Heart left ventricle (tissue), 16 donors: ENCODE measurements at regions not wholly inside any gene's neighbourhood (a gene's known extent, or its start where the extent isn't known, plus 50 kb on each side); places are given as distances from the start of the nearest gene placed in this dataset.

Experiments
- ATAC-seq, 4 donors: fragments of 200-7000 bp; cut with Tn5 transposase; one replicate each; pipeline ENCODE4 v1.9.1; 2020 to 2022; ENCODE audit warnings: moderate library complexity in 4 of 4, mild to moderate bottlenecking in 3 of 4, moderate number of reproducible peaks in 1 of 4
- DNase-seq, 5 donors: peaks; one replicate each; pipeline ENCODE4 v3.0.0-alpha.2; 2020
- H3K27ac ChIP-seq, 12 donors: fragments of 200-600 bp; sonication (generic) in 4 of 12; one replicate each; pipeline versions ENCODE4 v1.5.0 to v1.8.0; 2016 to 2022; ENCODE audit warnings: mild to moderate bottlenecking in 2 of 12
- H3K27me3 ChIP-seq, 9 donors: fragments of 200-600 bp; sonication (generic) in 2 of 9; one replicate each; pipeline versions ENCODE4 v1.5.1 to v1.8.0; 2016 to 2022; ENCODE audit warnings: mild to moderate bottlenecking in 3 of 9
- H3K36me3 ChIP-seq, 9 donors: fragments of 200-600 bp; sonication (generic) in 2 of 9; one replicate each; pipeline versions ENCODE4 v1.5.0 to v1.8.0; 2018 to 2022; ENCODE audit warnings: mild to moderate bottlenecking in 2 of 9
- H3K4me1 ChIP-seq, 12 donors: fragments of 200-600 bp; sonication (generic) in 4 of 12; one replicate each; pipeline versions ENCODE4 v1.5.0 to v1.8.0; 2016 to 2022; ENCODE audit warnings: mild to moderate bottlenecking in 3 of 12
- H3K4me3 ChIP-seq, 12 donors: fragments of 200-600 bp; sonication (generic) in 4 of 12; one replicate each; pipeline versions ENCODE4 v1.5.0 to v1.8.0; 2017 to 2022; ENCODE audit warnings: mild to moderate bottlenecking in 9 of 12, moderate library complexity in 4 of 12
- H3K9me3 ChIP-seq, 12 donors: fragments of 200-600 bp; sonication (generic) in 4 of 12; one replicate each; pipeline versions ENCODE4 v1.5.0 to v1.8.0; 2016 to 2022; ENCODE audit warnings: mild to moderate bottlenecking in 1 of 12
- POLR2A ChIP-seq, 2 donors: fragments of 450-650 bp; IDR thresholded peaks; one replicate each; pipeline ENCODE4 v1.6.1; 2017; ENCODE audit warnings: antibody characterized with exemption in 2 of 2, mild to moderate bottlenecking in 2 of 2, moderate library complexity in 2 of 2
- whole genome bisulfite sequencing, 4 donors: extraction: QIAGEN DNeasy Blood & Tissue Kit in 2 of 4; methylation state at CpG; one replicate each; pipeline versions ENCODE4 v1.1.5 to v1.1.7; 2013 to 2018; 5-methylcytosine and 5-hydroxymethylcytosine counted together
- intact Hi-C, 10 donors: fragments of 100-400 bp; cut with DNase I; formaldehyde crosslinking; loops; one replicate each; pipeline versions ENCODE4 v1.11.1 to v1.14.2; 2022
- TF ChIP-seq, protein P1 (sequence below), 12 donors: fragments of 200-600 bp; sonication (generic) in 4 of 12; IDR thresholded peaks; one replicate each; pipeline versions ENCODE4 v1.5.0 to v1.8.0; 2018 to 2022; ENCODE audit warnings: antibody characterized with exemption in 12 of 12, mild to moderate bottlenecking in 5 of 12
- donor health status: ischemic (EF 13 %, LVEDD 7.1; RV severe dilation, severe dysfunction).
- donor health status: healthy with polysubstance abuse.
- donor health status: DM: no; HTN: yes; CAD: no.
- donor health status: DM: no; HTN: no; CAD: no.
- donor health status: ischemic (EF 25% LVEDD 6.9; RV normal size, moderate dysfunction).
- donor health status: ischemic (EF 25% LVEDD 5.7; RV mildly dilated, moderate dysfunction).
- donor health status: healthy.
- donor health status: DM: yes; HTN: yes; CAD: no.
- donor health status: ischemic (EF 35%, LVEDD 5.7; RV mildly dilated, moderate dysfunction).
- donor health status: nonischemic (EF 11% LVEDD 7.7; RV severe dilation, severe dysfunction).
- donor health status: DM: yes; HTN: yes; CAD: no.
- donor health status: PGD.
- donor health status: ischemic (EF 29% LVEDD 5.4; RV normal size, mild dysfunction).
- donor health status: nonischemic (EF 23%, LVEDD 6.1; RV moderate dilation, normal function).

DNA sequence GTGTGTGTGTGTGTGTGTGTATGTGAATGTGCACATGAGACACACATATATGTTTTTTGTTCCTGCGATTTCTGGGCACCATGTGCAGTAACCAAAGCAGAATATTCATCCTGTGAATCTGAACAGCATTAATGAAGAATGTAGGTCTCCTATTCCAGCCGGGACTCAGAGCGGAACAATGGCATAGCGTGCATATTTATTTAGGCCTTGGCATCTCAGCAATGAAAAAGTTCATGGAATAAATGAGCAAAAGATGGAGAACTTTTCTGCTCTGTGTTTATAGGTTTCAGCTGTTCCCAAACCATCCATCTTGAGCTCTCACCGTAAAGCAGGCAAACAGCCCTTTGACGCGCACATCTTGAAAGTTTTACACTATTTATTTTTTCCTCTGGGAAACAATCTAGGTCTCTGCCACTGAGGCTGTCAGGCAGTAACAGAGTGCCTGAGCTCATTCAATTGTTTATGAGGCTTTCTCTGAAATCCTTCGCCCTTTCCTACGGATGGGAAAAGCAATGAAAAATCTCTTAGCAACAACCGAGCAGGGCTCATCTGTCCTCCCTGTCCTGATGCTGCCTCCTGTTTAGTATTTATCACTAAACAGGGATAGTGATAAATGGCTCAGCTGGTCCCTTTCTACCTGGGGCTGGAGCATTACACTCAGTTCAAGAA, 65.9 kb upstream of the KCNK12 start:
- no peak for TF ChIP-seq POLR2A (IDR thresholded peaks at IDR 0.05)
- TF ChIP-seq, protein P1, sequence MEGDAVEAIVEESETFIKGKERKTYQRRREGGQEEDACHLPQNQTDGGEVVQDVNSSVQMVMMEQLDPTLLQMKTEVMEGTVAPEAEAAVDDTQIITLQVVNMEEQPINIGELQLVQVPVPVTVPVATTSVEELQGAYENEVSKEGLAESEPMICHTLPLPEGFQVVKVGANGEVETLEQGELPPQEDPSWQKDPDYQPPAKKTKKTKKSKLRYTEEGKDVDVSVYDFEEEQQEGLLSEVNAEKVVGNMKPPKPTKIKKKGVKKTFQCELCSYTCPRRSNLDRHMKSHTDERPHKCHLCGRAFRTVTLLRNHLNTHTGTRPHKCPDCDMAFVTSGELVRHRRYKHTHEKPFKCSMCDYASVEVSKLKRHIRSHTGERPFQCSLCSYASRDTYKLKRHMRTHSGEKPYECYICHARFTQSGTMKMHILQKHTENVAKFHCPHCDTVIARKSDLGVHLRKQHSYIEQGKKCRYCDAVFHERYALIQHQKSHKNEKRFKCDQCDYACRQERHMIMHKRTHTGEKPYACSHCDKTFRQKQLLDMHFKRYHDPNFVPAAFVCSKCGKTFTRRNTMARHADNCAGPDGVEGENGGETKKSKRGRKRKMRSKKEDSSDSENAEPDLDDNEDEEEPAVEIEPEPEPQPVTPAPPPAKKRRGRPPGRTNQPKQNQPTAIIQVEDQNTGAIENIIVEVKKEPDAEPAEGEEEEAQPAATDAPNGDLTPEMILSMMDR (IDR thresholded peaks at IDR 0.05), result no peak
- Histone ChIP-seq H3K36me3 (no peaks in the 10 kb centered on the region), H3K27me3 (no peaks in the 10 kb centered on the region), H3K4me3 (no peak overlapping the region), H3K4me1 (no peaks in the 10 kb centered on the region), H3K9me3 (no peaks in the 10 kb centered on the region), H3K27ac (no peak overlapping the region)
- ATAC-seq (no peak), DNase-seq (no peak)
- WGBS, 4 donors, result 81 to 90% (median 85%) methylated on average over 10 of the region's 10 CpGs
- intact Hi-C loops, result no loop called here

DNA sequence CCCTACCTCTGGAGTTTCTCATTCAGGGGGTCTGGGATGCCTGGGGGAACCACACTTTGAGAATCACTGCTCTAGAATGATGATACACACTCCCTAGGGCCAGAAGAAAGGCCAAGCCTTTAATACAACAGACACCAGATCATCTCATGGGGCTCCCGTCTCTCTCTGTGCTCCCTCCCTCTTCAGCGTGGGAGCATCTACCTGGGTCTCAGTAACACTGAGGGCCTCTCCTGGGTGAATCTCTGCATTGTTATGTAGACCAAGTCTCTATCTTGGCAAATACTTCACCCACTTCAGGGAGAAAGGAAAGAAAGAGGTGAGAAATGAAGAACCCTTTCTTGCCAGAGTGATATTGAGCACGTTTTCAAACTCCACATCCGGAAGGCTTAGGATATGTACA, 65.4 kb upstream of the KCNK12 start:
- Histone ChIP-seq H3K4me3 (no peak overlapping the region), H3K27me3 (no peaks in the 10 kb centered on the region), H3K36me3 (no peaks in the 10 kb centered on the region), H3K4me1 (no peaks in the 10 kb centered on the region), H3K9me3 (no peaks in the 10 kb centered on the region), H3K27ac (no peak overlapping the region)
- DNase-seq, result no peak
- no peak for TF ChIP-seq POLR2A (IDR thresholded peaks at IDR 0.05)
- TF ChIP-seq, protein P1 (IDR thresholded peaks at IDR 0.05), result no peak
- ATAC-seq, result no peak
- intact Hi-C loops, result no loop called here
- WGBS, 4 donors, result 73 to 84% (median 79%) methylated on average over 4 of the region's 4 CpGs

DNA sequence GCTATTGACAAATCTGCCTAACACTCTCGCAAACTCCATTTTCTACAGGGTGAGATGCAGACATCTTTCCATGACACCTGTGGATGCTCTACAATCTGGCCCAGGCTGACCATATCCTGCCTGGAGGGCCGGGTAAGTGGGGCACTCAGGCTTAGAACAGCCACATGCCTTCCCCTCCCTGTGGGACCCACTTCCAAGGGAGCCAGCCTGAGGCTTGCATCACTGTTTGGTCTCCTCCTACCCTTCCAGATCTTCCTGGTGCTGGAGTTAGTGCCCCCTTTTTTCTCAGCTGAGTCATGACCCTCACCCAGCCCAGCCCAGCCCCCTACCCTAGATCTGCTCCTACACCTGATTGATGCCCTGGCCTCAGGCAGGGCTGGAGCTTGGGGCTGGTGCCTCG, 62.0 kb upstream of the KCNK12 start:
- DNase-seq (no peak), ATAC-seq (no peak)
- intact Hi-C loops, result no loop called here
- TF ChIP-seq, protein P1 (IDR thresholded peaks at IDR 0.05), result no peak
- TF ChIP-seq POLR2A (IDR thresholded peaks at IDR 0.05), result no peak
- Histone ChIP-seq H3K4me1 (no peaks in the 10 kb centered on the region), H3K9me3 (no peaks in the 10 kb centered on the region), H3K4me3 (no peak overlapping the region), H3K27ac (no peak overlapping the region), H3K36me3 (no peaks in the 10 kb centered on the region), H3K27me3 (peaks cover 0 to under 1% (median 0%) of the 10 kb centered on the region in 9 donors)
- 65 to 86% (median 84%) methylated on average over 3 of the region's 3 CpGs for WGBS, 4 donors

DNA sequence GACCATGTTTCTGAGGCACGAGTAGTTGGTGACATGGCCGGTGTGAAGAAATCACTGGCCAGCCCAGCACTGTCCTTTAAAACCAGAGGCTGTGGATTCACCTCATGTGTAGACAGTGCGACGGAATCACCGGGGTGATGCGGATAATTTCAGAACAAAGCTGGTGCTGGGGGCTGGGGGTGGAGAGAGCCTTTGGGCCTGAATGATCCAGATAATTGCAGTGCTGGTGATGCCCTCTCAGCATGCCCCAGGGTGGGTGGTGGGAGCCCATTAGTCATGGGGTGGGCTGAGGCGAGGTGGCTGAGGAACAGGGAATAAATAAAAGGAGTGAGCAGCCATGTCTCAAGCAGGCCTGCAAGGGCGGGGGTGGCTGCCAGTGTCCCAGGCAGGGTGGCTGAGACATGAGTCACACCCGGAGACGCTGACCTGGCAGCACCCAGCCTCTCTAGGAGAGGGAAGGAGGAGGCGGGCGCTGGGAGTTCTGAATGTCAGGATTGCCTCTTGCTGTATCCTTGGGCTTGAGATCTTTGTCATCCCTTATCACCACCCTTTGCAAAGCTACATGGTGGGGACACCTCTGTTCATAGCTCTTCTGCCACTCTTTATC, 61.1 kb upstream of the KCNK12 start:
- 83 to 95% (median 87%) methylated on average over 12 of the region's 12 CpGs for WGBS, 4 donors
- DNase-seq (peak in 1 of 5 donors; percentile 62), ATAC-seq (no peak)
- H3K4me1 ChIP-seq, result no peaks in the 10 kb centered on the region
- TF ChIP-seq, protein P1 (IDR thresholded peaks at IDR 0.05), result no peak
- TF ChIP-seq POLR2A (IDR thresholded peaks at IDR 0.05), result no peak
- H3K4me3 ChIP-seq, result no peak overlapping the region
- H3K9me3 ChIP-seq, result no peaks in the 10 kb centered on the region
- intact Hi-C loops, result no loop called here
- H3K27ac ChIP-seq, result no peak overlapping the region
- H3K36me3 ChIP-seq, result no peaks in the 10 kb centered on the region
- peaks cover 0 to 8% (median 0%) of the 10 kb centered on the region in 9 donors for H3K27me3 ChIP-seq
